ENCODE measurements at regions not wholly inside any gene's neighbourhood (a gene's known extent, or its start where the extent isn't known, plus 50 kb on each side); places are given as distances from the start of the nearest gene placed in this dataset.

GRCh38 chr2:138395565-138396306, 105.8 kb upstream of the SPOPL start:
- TF ChIP-seq EZH2 (IDR thresholded peaks at IDR 0.05; ENCODE audit: borderline replicate concordance, low read depth, low read length, severe bottlenecking) (no peak), CTCF (IDR thresholded peaks at IDR 0.05; ENCODE audit: borderline replicate concordance, extremely low read depth, low read length, poor library complexity, severe bottlenecking) (no peak)
